ENCODE measurements at regions not wholly inside any gene's neighbourhood (a gene's known extent, or its start where the extent isn't known, plus 50 kb on each side); places are given as distances from the start of the nearest gene placed in this dataset.

GRCh38 chr7:106749165-106749564 is 88.2 kb upstream of the CCDC71L start:
- TF ChIP-seq CTCF (IDR thresholded peaks at IDR 0.05; ENCODE audit: low read depth, low read length, poor library complexity, severe bottlenecking), result no peak
- TF ChIP-seq EZH2phosphoT487 (IDR thresholded peaks at IDR 0.05; ENCODE audit: borderline replicate concordance, low read length), result no peak

Data from DOHH2 (cell line).